Liver (tissue), 8 donors: ENCODE measurements at regions not wholly inside any gene's neighbourhood (a gene's known extent, or its start where the extent isn't known, plus 50 kb on each side); places are given as distances from the start of the nearest gene placed in this dataset.

Experiments
- DNase-seq: peaks from one replicate; pipeline ENCODE4 v3.0.0-alpha.2; 2017; ENCODE audit warnings: low spot score
- H3K27ac ChIP-seq, 2 donors: one replicate each; pipeline ENCODE4 v1.7.0; 2013; ENCODE audit warnings: inconsistent platforms in 2 of 2, low read length in 2 of 2, control low read depth in 1 of 2, low read depth in 1 of 2, mild to moderate bottlenecking in 1 of 2
- H3K27me3 ChIP-seq, 4 donors: one replicate each; pipeline versions ENCODE4 v1.6.1 to v1.7.0; 2013; ENCODE audit warnings: low read length in 3 of 4, inconsistent platforms in 1 of 4, mild to moderate bottlenecking in 1 of 4, moderate library complexity in 1 of 4; ENCODE audit not compliant: control insufficient read depth in 4 of 4, insufficient read depth in 4 of 4
- H3K36me3 ChIP-seq, 4 donors: one replicate each; pipeline versions ENCODE4 v1.6.1 to v1.7.0; 2013; ENCODE audit warnings: low read length in 3 of 4, mild to moderate bottlenecking in 3 of 4, low read depth in 1 of 4, moderate library complexity in 1 of 4; ENCODE audit not compliant: control insufficient read depth in 4 of 4, insufficient read depth in 3 of 4
- H3K4me1 ChIP-seq, 4 donors: one replicate each; pipeline versions ENCODE4 v1.6.1 to v1.7.0; 2013; ENCODE audit warnings: low read length in 3 of 4, mild to moderate bottlenecking in 3 of 4, moderate library complexity in 1 of 4; ENCODE audit not compliant: control insufficient read depth in 4 of 4, insufficient read depth in 4 of 4
- H3K4me3 ChIP-seq, 3 donors: one replicate each; pipeline versions ENCODE4 v1.6.1 to v1.7.0; 2013; ENCODE audit warnings: low read length in 3 of 3, control low read depth in 1 of 3, low read depth in 1 of 3, mild to moderate bottlenecking in 1 of 3
- H3K9ac ChIP-seq, 2 donors: one replicate each; pipeline ENCODE4 v1.7.0; 2013; ENCODE audit warnings: low read length in 2 of 2, mild to moderate bottlenecking in 2 of 2, moderate library complexity in 2 of 2, control low read depth in 1 of 2, low read depth in 1 of 2
- H3K9me3 ChIP-seq, 4 donors: one replicate each; pipeline versions ENCODE4 v1.6.1 to v1.7.0; 2013; ENCODE audit warnings: low read length in 3 of 4; ENCODE audit not compliant: control insufficient read depth in 4 of 4
- CTCF ChIP-seq: fragments of 150-350 bp; IDR thresholded peaks from 2 replicates; pipeline ENCODE4 v1.5.1; 2017; ENCODE audit warnings: improper control_type of control experiment, low read depth, low read length; ENCODE audit not compliant: missing input control
- EGR1 ChIP-seq, 2 donors: IDR thresholded peaks; 2 replicates each; pipeline ENCODE4 v1.6.1; 2016 to 2018; ENCODE audit warnings: antibody characterized with exemption in 2 of 2, low read depth in 2 of 2
- FOXA1 ChIP-seq: IDR thresholded peaks from 2 replicates; pipeline ENCODE4 v1.6.1; 2016; ENCODE audit warnings: antibody characterized with exemption
- FOXA2 ChIP-seq: IDR thresholded peaks from 2 replicates; pipeline ENCODE4 v1.6.1; 2016; ENCODE audit warnings: antibody characterized with exemption
- GABPA ChIP-seq, 2 donors: IDR thresholded peaks in 1 of 2; conservative IDR thresholded peaks in 1 of 2; 2 replicates each; pipeline ENCODE4 v1.6.1; 2016; ENCODE audit warnings: antibody characterized with exemption in 2 of 2, mild to moderate bottlenecking in 1 of 2, moderate library complexity in 1 of 2
- HNF4A ChIP-seq, 2 donors: conservative IDR thresholded peaks; 2 replicates each; pipeline ENCODE4 v1.6.1; 2016; ENCODE audit warnings: antibody characterized with exemption in 2 of 2, mild to moderate bottlenecking in 2 of 2
- HNF4G ChIP-seq: IDR thresholded peaks from 2 replicates; pipeline ENCODE4 v1.6.1; 2016; ENCODE audit warnings: antibody characterized with exemption
- JUND ChIP-seq, 2 donors: IDR thresholded peaks; 2 replicates each; pipeline ENCODE4 v1.6.1; 2016; ENCODE audit warnings: antibody characterized with exemption in 2 of 2
- MAX ChIP-seq: IDR thresholded peaks from 2 replicates; pipeline ENCODE4 v1.6.1; 2016; ENCODE audit warnings: antibody characterized with exemption
- NR2F2 ChIP-seq: IDR thresholded peaks from 2 replicates; pipeline ENCODE4 v1.6.1; 2016; ENCODE audit warnings: antibody characterized with exemption
- REST ChIP-seq: IDR thresholded peaks from 2 replicates; pipeline ENCODE4 v1.6.1; 2016; ENCODE audit warnings: antibody characterized with exemption, mild to moderate bottlenecking
- RXRA ChIP-seq, 2 donors: IDR thresholded peaks; 2 replicates each; pipeline ENCODE4 v1.6.1; 2017 to 2018; ENCODE audit warnings: antibody characterized with exemption in 2 of 2, mild to moderate bottlenecking in 1 of 2
- TAF1 ChIP-seq: conservative IDR thresholded peaks from 2 replicates; pipeline ENCODE4 v1.6.1; 2016; ENCODE audit warnings: antibody characterized with exemption, mild to moderate bottlenecking
- YY1 ChIP-seq: IDR thresholded peaks from 2 replicates; pipeline ENCODE4 v1.6.1; 2016; ENCODE audit warnings: antibody characterized with exemption, mild to moderate bottlenecking
- WGBS: extraction: QIAGEN DNeasy Blood & Tissue Kit; methylation state at CpG from one replicate; pipeline ENCODE4 v1.1.7; 2013; 5-methylcytosine and 5-hydroxymethylcytosine counted together
- TF ChIP-seq, protein P1 (sequence below): IDR thresholded peaks from 2 replicates; pipeline ENCODE4 v1.6.1; 2016; ENCODE audit warnings: antibody characterized with exemption
- donor health status: healthy.
- donor health status: healthy.
- donor health status: healthy.
- donor health status: healthy.
- donor health status: healthy.

GRCh38 chr18:78620326-78620725, 359.3 kb upstream of the SALL3 start:
- Histone ChIP-seq H3K36me3 (no peaks in the 10 kb centered on the region), H3K4me3 (no peak overlapping the region)

GRCh38 chr18:78621141-78621755, 358.4 kb upstream of the SALL3 start:
- no peaks in the 10 kb centered on the region for H3K4me1 ChIP-seq
- peaks cover 0 to 7% (median 0%) of the 10 kb centered on the region in 4 donors for H3K27me3 ChIP-seq
- H3K4me3 ChIP-seq: no peak overlapping the region
- H3K27ac ChIP-seq: no peak overlapping the region
- no peaks in the 10 kb centered on the region for H3K36me3 ChIP-seq
- no peak for DNase-seq
- WGBS: 85% methylated on average over 9 of the region's 9 CpGs
- H3K9ac ChIP-seq: no peak overlapping the region
- peaks cover 0 to 1% (median 0%) of the 10 kb centered on the region in 4 donors for H3K9me3 ChIP-seq
- TF ChIP-seq NR2F2: no peak
- no peak for TF ChIP-seq HNF4A (conservative IDR thresholded peaks at IDR 0.05)
- no peak for TF ChIP-seq FOXA2
- TF ChIP-seq REST: no peak
- TF ChIP-seq, protein P1, sequence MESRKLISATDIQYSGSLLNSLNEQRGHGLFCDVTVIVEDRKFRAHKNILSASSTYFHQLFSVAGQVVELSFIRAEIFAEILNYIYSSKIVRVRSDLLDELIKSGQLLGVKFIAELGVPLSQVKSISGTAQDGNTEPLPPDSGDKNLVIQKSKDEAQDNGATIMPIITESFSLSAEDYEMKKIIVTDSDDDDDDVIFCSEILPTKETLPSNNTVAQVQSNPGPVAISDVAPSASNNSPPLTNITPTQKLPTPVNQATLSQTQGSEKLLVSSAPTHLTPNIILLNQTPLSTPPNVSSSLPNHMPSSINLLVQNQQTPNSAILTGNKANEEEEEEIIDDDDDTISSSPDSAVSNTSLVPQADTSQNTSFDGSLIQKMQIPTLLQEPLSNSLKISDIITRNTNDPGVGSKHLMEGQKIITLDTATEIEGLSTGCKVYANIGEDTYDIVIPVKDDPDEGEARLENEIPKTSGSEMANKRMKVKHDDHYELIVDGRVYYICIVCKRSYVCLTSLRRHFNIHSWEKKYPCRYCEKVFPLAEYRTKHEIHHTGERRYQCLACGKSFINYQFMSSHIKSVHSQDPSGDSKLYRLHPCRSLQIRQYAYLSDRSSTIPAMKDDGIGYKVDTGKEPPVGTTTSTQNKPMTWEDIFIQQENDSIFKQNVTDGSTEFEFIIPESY: no peak
- TF ChIP-seq FOXA1: no peak
- no peak for TF ChIP-seq YY1
- TF ChIP-seq CTCF: no peak
- no peak for TF ChIP-seq HNF4G
- TF ChIP-seq JUND (IDR thresholded peaks at IDR 0.05): no peak
- TF ChIP-seq GABPA (IDR thresholded peaks at IDR 0.05 in 1 of 2, conservative IDR thresholded peaks at IDR 0.05 in 1 of 2): no peak

More at GRCh38 chr18:78620326-78620725, 359.3 kb upstream of the SALL3 start:
- Histone ChIP-seq H3K27ac (no peak overlapping the region), H3K4me1 (no peaks in the 10 kb centered on the region), H3K9ac (no peak overlapping the region), H3K9me3 (peaks cover 0 to 4% (median under 1%) of the 10 kb centered on the region in 4 donors), H3K27me3 (peaks cover 0 to 7% (median 0%) of the 10 kb centered on the region in 4 donors)
- no peak for DNase-seq
- TF ChIP-seq HNF4G: no peak
- TF ChIP-seq JUND (IDR thresholded peaks at IDR 0.05): no peak
- no peak for TF ChIP-seq FOXA1
- no peak for TF ChIP-seq NR2F2
- TF ChIP-seq, protein P1: no peak
- TF ChIP-seq MAX: no peak
- TF ChIP-seq TAF1: no peak
- no peak for TF ChIP-seq CTCF
- no peak for TF ChIP-seq EGR1 (IDR thresholded peaks at IDR 0.05; ENCODE audit: low read depth in 2 of 2)
- no peak for TF ChIP-seq RXRA (IDR thresholded peaks at IDR 0.05)
- TF ChIP-seq GABPA (IDR thresholded peaks at IDR 0.05 in 1 of 2, conservative IDR thresholded peaks at IDR 0.05 in 1 of 2): no peak
- WGBS: 79% methylated on average over 6 of the region's 6 CpGs
